ENCODE measurements at regions not wholly inside any gene's neighbourhood (a gene's known extent, or its start where the extent isn't known, plus 50 kb on each side); places are given as distances from the start of the nearest gene placed in this dataset.

DNA sequence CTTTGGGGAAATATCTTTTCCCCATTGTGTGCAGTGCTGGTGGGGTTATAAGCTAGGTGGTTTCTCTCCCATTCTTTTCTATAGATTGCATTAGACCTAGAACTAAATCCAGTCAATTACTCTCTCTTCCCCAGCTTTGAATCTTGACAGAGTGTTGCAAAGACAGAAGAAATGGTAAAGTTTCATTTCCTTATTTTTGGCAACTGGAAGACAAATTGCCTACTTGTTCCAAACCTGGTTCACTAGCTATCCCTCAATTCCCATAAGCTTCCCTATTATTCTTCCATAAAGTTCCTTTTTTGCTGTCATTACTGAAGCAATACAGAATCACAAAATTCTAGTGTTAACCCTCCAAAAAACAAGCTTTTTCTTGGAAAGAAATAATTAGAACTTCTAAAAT, 94.0 kb upstream of the ITGA4 start:
- FAIRE-seq (no peak), DNase-seq (ENCODE audit: insufficient read length, low spot score) (no peak)
- TF ChIP-seq POLR2A (IDR thresholded peaks at IDR 0.05; ENCODE audit: low read depth, low read length): no peak

DNA sequence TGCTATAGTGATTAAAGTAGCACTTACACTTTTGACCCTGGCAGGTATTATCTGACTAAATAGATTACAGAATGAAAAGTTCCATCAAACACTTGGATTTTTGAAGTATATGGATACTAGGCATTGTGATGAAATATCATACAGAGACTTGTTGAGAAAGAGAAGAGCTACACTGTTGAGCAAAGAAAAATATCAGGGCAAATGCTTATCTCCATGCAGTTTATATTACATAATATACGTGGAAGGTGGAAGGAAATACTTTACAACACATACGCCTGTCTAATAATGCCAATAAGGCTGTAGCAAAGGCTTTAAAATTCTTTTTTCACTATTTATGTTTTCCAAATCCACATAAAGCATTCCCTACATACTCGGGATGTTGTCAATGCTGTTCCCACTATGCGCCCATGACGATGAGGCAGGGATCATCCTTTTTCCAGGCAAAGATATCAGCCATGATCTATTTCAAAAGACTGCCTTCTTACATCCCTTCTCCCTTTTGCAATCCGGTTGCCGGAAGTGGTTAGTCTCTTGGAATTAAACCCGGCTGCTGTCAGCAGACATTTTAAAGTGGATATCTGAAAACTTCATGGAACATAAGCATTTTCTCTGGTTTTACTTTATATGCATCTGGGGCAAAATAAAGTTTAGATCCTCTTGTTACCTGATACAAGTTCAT, 92.6 kb upstream of the ITGA4 start:
- TF ChIP-seq POLR2A (IDR thresholded peaks at IDR 0.05; ENCODE audit: low read depth, low read length): no peak
- FAIRE-seq (no peak), DNase-seq (ENCODE audit: insufficient read length, low spot score) (no peak)

GRCh38 chr2:181366675-181367175, 90.5 kb upstream of the ITGA4 start:
- FAIRE-seq (no peak), DNase-seq (ENCODE audit: insufficient read length, low spot score) (no peak)
- TF ChIP-seq POLR2A (IDR thresholded peaks at IDR 0.05; ENCODE audit: low read depth, low read length): no peak

DNA sequence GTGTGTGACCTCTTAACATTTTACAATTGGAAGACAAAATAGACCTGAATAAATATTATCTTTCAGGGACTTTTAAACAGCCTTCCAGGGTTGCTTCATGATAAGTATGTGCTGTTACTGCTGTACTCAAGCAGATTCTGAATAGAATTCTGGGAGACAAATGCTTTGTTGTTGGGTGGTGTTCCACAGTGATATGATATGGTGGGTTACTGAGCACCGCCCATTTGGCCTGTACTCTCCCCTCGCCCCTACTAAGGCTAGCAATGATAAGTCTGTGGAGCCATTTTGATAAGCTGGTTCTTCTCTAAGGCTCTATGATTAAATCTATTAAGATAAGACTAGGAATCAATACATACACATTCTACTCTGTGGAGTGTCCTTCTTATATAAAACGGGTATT, 89.8 kb upstream of the ITGA4 start:
- DNase-seq (ENCODE audit: insufficient read length, low spot score) (no peak), FAIRE-seq (no peak)
- TF ChIP-seq POLR2A (IDR thresholded peaks at IDR 0.05; ENCODE audit: low read depth, low read length): no peak

DNA sequence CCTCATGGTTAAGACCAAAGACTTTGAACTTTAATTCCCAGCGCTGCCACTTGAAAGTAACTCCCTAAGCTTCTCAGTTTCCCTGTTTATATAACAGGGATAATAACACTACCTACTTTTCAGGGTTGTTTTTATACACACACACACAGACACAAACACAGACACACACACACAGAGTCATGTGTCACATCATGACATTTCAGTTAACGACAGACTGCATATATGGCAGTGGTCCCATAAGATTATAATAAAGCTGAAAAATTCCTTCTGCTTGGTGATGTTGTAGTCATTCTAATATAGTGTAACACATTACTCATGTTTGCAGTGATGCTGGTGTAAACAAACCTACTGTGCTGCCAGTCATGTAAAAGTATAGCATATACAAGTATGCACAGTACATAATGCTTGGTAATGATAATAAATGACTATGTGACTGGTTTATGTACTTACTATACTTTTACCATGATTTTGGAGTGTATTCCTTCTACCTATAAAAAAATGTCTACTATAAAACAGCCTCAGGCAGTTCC, 89.2 kb upstream of the ITGA4 start:
- TF ChIP-seq POLR2A (IDR thresholded peaks at IDR 0.05; ENCODE audit: low read depth, low read length): no peak
- no peak for DNase-seq (ENCODE audit: insufficient read length, low spot score)
- FAIRE-seq: no peak

DNA sequence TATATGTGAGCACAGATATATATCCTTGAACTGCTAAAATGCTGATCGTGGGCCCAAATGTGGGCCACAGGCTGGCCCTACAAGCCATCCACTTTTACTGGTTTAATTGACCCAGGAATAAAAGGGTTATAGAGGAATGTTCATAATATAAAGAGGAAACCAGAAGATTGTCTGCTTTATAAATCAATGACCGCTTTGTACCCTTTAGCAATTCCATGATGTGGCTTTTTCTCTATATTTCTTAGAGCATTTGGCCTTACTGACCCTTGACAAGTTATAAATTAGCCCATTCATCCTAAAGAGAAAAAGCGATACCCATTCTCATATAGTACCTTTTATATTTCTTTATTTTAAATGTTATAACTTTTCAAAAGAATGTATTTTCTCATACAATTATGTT, 87.1 kb upstream of the ITGA4 start:
- FAIRE-seq (no peak), DNase-seq (ENCODE audit: insufficient read length, low spot score) (no peak)
- TF ChIP-seq POLR2A (IDR thresholded peaks at IDR 0.05; ENCODE audit: low read depth, low read length): no peak

GRCh38 chr2:181371195-181371594, 86.0 kb upstream of the ITGA4 start:
- no peak for TF ChIP-seq POLR2A (IDR thresholded peaks at IDR 0.05; ENCODE audit: low read depth, low read length)
- DNase-seq (ENCODE audit: insufficient read length, low spot score) (no peak), FAIRE-seq (peak; percentile 41)

- FAIRE-seq (peak; percentile 83), DNase-seq (ENCODE audit: insufficient read length, low spot score) (no peak)
Observed at GRCh38 chr2:181371782-181372645, 85.2 kb upstream of the ITGA4 start.

DNA sequence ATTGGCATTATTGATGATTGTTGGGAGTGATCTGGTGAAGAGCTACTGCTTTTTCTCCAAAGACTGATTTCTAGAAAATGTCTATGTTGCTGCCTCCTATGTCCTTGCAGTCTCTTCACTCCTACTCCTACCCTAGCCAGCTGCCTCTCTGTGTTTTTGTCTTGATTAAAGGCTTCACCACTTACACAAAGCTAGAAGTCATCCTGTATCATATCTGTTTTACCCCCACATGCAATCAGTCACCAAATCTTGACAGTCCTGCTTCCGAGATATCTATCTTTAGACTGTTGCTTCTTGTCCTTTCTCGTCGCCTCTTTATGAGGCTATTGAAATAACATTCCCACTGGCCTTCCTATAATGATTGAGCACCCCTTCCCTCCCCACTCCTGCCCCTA, 84.5 kb upstream of the ITGA4 start:
- FAIRE-seq: peak; percentile 11

More at GRCh38 chr2:181371782-181372645, 85.2 kb upstream of the ITGA4 start:
- no peak for TF ChIP-seq POLR2A (IDR thresholded peaks at IDR 0.05; ENCODE audit: low read depth, low read length)

DNA sequence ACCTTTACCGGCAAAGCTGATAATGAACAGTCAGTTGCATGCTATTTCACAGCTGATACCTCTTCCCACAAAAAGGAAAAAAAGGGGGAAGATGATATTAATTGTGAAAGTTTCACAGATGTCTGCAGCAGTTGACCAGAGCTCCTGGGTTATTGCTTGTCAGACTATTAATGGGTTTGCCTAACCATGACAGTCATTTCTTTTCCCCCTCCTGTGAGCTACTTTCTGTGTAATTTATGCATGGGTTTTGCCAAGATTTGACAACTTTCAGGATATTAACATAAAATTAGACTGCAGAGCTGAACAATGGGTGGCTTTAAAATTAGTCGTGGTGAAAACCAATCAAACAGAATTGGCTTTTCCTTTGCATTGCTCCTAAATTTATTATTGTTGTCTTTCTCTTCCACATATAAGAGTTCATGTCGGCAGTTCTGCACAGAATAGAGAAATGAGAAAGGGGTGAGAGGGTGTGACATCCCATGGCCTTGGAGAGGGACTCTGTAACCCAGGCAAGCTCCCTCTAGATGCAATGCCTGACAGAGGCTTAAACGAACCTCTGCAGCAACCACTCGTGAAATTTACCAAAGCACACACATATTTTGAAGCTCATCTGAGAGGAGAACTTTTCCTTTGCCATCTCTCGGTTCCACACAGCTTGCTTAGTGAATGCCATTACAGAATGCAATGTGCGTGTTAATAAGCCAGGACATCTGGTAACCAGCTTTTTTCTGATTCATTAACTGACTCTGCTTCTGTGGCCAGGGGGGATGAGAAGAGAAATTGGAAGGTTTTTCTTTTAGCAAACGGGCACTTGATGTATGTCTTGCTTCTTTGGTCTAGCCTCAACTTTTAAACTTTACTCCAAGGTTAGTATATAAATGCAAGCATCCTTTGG, 82.2 kb upstream of the ITGA4 start:
- DNase-seq (ENCODE audit: insufficient read length, low spot score) (no peak), FAIRE-seq (no peak)
- no peak for TF ChIP-seq POLR2A (IDR thresholded peaks at IDR 0.05; ENCODE audit: low read depth, low read length)

More for the DNA sequence above, 84.5 kb upstream of the ITGA4 start:
- TF ChIP-seq POLR2A (IDR thresholded peaks at IDR 0.05; ENCODE audit: low read depth, low read length): no peak
- DNase-seq (ENCODE audit: insufficient read length, low spot score): no peak

DNA sequence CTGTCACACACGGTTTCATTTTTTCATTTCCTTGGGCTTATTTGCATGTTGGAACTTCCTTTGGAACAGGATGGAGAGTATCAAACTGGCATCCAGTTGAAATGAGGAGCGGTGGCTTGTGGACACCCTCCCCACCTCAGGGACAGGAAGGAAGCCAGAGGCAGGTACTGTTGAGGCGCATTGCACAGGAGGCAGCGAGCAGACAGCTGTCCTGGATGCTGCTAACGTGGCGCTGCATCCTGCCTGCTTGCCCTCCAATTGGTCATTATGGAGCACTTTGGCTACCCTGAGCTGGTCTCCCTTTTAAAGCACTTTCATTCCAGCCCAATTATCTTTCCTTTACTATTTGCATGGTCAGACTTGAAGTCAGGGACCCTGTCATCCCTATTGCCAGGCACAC, 80.7 kb upstream of the ITGA4 start:
- FAIRE-seq (no peak), DNase-seq (ENCODE audit: insufficient read length, low spot score) (no peak)
- TF ChIP-seq POLR2A (IDR thresholded peaks at IDR 0.05; ENCODE audit: low read depth, low read length): no peak

GRCh38 chr2:181376999-181377398, 80.2 kb upstream of the ITGA4 start:
- no peak for FAIRE-seq
- no peak for TF ChIP-seq POLR2A (IDR thresholded peaks at IDR 0.05; ENCODE audit: low read depth, low read length)

DNA sequence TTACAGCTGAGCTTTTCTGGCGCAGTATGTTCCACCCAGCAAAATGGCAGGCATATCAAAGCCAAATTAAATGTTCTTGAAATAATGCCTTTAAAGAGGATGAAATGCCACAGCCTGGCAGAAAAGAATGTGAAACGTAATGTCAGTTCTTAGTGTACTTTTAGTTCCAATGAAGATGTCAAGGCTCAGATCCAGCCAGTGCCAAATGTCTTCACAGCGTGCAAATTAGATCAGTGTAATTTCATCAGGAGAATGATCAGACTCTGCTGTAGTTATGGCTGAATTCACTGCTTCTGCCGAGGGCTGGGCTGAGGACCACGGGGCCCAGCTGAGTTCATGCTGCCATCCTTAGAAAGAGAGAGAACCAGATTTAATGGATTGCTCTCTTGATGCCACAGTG, 78.7 kb upstream of the ITGA4 start:
- no peak for FAIRE-seq
- no peak for TF ChIP-seq POLR2A (IDR thresholded peaks at IDR 0.05; ENCODE audit: low read depth, low read length)

More at GRCh38 chr2:181376999-181377398, 80.2 kb upstream of the ITGA4 start:
- no peak for DNase-seq (ENCODE audit: insufficient read length, low spot score)

More for the DNA sequence above, 78.7 kb upstream of the ITGA4 start:
- no peak for DNase-seq (ENCODE audit: insufficient read length, low spot score)

All from H54 (cell line).